CD4-positive, alpha-beta T cell treated with Interleukin-15 for 1 hour (primary cell): ENCODE measurements at regions not wholly inside any gene's neighbourhood (a gene's known extent, or its start where the extent isn't known, plus 50 kb on each side); places are given as distances from the start of the nearest gene placed in this dataset.

Experiments used
- DNase-seq: peaks from one replicate; pipeline ENCODE4 v3.0.0-alpha.2; 2020

DNA sequence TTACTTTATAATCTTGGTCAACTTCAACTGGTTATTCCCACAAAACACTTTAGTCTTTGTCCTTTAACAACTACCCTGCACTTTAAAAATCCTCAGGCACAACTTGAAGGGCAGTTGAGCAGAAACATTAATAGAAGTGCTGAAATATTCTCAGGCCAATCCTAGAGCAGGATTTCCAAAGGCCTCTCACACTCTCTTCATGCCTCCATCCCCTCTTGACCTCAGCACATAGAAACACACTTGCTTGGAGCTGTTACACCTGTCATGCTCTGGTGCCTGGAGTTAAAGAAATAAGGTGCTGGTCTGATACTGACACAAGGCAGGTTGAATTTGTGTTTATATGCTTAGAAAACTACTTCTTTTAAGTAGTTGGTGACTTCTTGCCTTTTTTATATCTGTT lies 618.8 kb upstream of the POU3F2 start:
- no peak for DNase-seq

DNA sequence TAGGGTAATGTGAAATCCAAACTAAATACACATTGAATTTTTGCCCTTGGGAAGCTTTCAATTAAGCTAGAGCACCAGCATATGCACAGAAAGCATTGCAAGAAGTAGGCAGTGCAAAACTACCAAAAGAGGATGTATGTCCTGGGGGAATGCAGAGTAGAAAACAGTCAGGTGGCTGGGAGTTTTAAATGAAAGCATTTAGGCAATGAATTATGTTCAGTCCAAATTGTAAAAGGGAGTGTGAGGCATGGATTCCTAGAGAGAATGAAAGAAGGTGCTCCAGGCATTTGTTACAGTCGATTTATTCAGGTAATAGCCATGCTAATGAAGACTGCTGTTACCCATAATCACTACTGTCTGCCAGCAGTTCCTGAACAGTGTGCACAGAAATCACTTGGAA lies 604.1 kb upstream of the POU3F2 start:
- no peak for DNase-seq

DNA sequence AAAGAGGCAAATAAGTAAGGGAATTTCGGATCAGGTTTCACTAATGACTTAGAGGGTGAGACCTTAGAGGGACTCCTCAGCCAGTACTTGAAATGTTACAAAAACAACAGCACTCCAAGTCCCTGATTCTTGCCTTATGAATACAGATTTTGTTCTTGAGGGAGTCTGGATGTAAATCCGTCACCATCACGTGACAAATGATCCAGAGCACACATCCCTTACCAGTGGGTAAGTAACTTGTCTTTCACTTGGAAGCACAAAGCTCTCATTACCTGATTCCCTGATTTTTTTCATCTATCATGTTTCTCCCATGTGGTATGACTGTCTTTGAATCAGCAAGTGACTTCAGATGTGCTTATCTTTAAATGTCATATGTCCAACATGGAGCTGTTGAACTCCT lies 595.3 kb upstream of the POU3F2 start:
- no peak for DNase-seq

DNA sequence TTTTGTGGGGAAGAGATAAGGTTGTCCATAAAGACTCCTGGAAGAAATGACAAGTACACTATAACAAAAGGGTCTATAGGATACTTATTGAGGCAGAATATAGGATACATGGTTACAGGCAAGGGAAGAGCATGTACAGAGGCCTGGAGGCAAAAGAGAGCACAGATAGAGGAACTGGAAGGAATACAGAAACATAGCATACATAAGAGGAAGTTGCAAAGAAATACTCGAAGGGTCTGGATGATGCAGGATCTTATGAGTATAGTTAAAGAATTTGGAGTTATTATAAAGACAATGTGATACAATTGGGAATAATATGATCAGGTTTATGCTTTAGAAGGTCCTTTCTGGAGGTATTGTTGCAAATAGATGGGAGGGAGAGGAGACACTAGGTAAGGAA lies 592.7 kb upstream of the POU3F2 start:
- no peak for DNase-seq

DNA sequence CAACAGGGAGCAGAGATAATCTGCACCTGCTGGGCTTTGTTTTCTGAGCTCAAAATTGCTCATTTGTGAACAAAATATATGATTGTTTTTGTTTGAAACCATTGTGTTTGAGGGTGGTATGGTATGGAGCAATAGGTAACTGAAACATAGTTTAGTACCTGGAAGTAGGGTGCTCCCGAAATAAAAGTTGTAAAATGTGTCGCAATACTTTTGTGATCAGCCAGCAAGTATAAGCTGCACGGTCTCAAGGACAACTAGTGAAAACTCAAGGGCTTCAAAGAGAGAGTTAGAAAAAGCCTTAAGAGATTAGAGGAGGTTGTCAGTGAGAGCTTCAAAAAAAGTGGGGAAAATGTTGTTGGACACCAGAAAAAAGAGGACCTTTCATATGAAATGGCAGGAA lies 579.8 kb upstream of the POU3F2 start:
- no peak for DNase-seq

DNA sequence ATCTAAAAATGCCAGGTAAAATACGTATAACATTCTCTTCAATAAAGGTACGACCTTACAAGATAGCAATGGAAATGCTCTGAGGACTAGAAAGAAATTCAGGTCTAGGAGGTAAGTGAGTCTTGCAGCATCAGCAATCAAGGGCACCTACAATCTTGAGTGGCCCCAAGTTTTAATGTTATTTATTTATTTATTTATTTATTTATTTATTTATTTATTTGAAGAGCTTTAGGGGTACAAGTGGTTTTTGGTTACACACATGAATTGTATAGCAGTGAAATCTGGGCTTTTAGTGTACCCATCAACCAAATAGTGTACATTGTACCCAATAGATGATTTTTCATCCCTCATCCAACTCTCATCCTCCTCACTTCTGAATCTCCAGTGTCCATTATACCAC lies 574.0 kb upstream of the POU3F2 start:
- DNase-seq = no peak

DNA sequence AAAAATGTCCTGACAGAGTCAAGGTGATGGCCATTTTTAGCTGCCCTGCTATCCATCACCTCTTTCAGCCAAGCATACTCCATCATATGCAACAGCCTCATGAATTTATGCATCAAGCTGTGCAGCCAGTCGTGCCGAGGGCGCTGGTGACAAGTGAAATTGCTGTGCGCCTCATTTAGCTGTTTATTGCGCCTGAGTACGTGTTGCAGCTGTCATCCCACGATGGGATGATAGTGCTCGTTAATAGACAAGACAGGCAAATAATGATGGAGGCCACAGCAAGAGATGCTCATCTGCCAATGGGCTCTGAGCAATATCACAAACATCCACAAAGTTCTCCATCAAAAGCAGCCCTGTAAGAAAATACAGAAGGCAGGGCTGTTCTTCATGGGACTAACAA lies 562.3 kb upstream of the POU3F2 start:
- DNase-seq = no peak

DNA sequence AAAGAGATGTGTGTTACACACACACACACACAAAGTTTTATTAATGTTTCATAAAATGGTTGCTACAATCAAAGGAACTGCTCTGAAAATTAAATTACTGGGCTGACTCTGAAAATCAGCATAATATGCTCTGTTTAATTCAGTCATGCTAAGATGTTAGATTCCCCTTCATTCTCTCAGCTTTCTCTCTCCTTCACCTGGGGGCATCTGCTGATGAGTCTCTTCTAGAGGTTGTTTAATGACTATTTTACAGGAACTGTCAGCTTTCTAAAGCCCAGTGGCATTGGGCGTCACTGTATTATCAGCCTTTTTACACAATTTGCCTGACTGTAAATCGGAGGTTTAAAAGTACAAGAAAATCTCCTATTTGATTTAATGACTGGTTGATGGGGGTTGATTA lies 559.7 kb upstream of the POU3F2 start:
- DNase-seq = no peak

DNA sequence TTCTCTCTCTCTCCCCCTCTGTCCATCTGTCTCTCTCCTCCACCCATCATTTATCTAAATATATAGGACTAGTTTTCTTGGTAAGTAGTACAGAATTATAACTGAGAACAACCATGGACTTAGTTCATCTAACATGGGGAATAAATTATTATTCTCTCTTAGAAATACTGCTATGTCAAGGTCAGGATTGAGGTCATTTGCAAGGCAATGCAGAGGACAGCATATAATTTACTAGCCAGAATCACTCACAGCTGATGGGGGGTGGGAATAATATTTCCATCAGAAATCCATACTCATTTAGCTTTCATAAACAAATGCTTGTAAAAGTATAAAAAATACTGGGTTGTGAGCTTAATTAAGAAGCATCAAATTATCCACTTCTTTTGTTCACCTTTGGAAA lies 553.9 kb upstream of the POU3F2 start:
- no peak for DNase-seq

DNA sequence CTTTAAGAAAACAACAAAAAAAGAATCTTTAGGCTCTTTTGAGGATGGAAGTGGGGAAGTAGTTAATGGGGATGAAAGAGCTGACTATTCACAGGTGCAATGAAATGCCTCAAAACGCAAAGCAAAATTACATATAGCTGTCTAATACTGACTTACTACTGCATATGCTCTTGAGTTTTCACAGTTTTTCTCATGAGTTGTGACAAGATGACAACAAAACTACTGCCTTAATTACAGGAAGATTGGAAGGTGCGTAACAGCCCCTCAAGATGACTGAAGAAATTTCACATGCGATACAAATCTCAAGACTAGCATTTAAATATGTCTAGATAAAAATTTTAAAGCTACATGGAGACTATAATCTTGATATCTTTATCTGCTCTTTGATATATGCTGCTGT lies 547.8 kb upstream of the POU3F2 start:
- no peak for DNase-seq

DNA sequence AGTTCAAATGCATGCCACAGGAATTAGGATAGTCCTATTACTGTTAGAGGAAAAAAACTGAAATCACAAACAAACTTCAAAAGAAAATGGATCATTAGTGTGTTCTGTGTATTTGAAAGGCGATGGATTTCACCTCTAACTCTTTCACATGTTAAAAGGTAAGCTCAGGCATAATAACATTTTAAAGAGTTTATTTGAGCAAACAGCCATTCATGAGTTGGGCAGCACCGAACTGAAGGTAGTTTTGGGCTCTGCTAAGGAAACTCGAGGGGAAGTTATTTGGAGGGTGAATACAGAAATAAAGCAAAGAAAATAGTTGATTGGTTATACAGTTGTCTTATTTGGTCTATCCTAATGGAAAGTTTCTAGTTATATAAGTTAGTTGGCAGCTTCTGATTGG lies 546.5 kb upstream of the POU3F2 start:
- DNase-seq = no peak

DNA sequence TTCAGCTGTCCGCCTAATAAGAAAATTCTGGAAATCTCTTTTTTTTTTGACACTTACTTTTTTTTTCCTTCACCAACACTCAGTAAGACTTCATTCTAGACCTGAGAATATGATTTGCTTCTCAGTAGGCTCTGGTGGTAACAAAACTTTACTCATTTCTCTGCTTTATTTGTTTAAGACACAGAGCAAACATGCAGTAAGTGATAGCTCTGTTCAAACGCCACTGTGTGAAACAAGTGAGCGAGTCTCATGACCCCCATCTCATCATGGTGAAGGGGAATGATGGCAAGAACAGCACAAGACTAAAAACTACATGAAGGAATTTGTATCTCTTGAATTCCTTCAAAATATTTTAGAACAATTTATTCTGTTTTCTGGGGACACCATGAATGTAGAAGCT lies 541.6 kb upstream of the POU3F2 start:
- no peak for DNase-seq

DNA sequence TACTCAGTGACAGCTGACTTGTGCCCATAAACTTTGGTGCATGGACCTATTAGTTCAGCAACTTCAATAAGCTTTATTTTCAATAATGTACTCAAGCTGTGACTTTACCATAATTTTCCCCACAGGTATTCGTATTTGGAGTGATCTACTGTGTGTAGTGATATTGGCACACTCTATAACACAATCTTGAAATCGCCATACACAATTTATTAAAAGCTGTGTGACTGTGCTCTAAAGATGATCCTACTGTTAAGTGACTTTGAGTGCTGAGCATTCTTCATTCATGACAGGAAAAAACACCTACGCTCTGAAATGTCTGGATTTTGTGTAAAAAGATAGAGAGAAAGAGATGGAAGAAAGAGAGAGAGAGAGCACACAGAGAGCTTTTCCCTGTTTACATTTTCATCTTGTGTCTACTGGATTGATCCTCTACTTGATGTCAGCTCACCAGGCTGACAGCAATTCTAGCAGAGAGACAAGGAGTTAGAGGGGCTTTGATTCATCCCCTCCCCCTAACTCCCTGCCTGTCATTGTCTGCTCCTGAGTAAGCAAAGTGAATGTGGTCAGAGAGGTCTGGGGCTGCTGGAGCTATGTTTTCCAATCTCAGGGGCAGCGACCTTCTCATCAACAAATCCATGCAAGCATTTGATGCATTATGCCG lies 538.7 kb upstream of the POU3F2 start:
- DNase-seq = no peak

DNA sequence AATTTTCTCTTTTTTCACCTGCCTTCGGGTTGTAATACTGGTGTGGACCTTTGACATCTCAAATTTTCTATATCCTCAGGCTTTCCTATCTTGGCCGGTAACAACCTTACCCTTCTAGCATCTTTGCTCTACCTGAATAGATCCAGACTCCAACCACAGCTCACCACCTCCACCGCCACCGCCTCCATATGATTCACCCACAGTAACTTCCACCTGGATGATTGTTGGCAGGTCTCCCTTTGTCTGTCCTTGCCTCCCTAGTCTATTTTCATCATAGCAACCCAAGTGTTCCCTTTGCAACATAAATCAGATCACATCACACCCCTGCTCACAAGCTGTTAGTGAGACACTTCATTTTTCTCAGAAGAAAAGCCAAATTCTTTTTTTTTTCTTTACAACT lies 525.8 kb upstream of the POU3F2 start:
- no peak for DNase-seq

DNA sequence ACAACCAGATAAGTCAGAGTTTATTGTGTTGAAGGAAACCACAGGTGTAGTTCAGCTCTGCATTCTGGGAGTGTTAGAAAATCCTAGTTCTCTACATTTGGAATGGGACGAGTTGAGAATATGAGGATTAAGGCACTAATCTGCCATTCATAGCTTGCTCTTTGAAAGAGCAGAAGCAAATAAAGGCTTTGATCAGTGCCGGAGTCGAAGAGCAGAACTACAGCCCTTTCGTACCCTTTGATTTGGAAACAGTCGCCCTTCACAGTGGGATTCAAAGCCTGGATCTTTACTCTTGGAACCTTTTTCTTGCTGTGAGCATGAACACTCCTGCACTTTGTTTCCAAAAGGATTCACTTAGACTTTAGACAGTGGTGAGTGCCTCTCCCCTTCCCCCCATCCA lies 523.9 kb upstream of the POU3F2 start:
- DNase-seq = no peak

DNA sequence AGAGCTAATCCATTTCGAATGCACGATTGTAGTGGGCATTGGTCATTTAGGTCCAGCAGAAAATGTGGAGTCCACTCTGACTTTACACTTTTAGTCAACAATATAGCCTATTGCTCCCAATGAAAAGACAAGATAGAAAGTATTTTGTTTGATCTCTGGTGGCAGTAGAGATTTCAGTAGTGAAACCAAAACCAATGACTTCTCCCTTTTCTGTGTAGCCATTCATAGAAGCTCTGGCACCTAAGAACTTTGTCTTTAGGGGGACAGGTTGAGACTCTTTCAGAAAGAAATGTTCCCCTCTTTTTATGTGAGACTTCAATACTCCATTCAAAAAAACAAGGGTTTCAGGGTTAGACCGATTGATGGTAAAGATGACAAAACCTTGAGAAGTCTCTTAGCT lies 510.8 kb upstream of the POU3F2 start:
- no peak for DNase-seq

DNA sequence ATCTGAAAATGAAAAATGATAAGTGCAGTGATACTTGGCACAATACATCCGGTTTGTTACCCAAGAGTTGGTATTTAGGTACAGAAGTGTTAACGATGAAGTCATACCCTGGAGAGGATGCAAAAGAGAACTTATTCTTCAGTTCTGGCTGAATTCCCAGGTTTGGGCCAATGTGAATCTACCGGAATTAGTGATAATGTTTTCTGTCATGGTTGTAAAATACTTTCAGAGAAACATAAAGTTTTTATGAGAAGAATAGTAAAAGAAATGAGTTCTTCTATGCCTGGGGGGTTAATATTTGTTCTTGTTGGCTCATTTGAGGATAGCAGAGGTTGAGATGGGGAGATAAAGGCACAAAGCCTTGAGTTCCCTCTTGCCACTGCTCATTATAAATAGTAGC lies 509.9 kb upstream of the POU3F2 start:
- DNase-seq = no peak

DNA sequence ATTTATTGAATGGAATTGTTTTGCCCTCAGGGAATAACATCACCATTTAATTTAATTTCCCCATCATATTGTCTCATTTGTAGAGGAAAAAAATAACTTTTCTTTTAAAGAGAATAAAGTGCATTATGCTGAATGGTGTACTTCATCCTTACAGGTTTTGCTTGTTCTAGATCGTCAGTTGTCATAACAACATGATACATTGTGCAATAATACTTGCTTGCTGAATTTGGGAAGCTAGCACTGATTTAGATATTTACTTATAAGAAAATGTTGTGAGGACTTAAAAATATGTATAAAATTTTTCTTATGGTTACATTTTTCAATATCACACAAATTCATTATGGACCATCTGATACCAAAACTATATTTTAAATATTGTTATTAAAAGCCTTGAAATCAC lies 509.0 kb upstream of the POU3F2 start:
- DNase-seq = no peak

DNA sequence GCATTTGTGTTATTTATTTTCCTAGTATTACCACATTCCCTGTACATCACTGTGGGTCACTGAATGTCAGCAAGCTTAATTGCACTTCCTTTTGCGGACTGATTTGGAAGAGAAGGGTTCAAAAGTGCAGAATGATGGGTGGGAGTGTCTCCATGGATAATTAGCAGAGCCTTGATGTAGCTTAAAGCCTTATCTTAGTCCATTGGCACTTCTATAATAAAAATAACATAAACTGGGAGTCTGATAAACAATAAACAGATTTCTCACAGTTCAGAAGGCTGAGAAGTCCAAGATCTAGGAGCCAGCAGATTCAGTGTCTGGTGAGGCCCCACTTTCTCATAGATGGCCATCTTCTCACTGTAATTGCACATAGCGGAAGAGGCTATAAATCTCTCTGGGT lies 501.1 kb upstream of the POU3F2 start:
- DNase-seq = no peak

DNA sequence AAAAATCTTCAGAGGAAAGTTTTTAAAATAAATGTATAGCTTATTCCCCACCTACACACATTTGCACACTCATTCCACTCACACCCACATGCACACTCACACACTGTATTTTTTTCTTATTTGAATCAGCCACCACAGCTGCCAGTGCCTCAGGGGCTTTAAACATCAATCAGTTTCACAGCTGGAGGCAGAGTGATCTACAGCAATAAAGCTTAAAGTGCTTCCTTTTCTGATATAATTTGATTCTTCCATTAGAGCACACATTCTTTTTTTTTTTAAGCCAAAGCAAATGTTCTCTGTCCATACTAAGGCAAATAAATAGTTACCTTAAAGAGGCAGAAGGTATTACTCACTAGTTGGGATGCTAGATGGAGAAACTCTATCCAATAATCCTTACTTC lies 498.8 kb upstream of the POU3F2 start:
- DNase-seq = no peak

DNA sequence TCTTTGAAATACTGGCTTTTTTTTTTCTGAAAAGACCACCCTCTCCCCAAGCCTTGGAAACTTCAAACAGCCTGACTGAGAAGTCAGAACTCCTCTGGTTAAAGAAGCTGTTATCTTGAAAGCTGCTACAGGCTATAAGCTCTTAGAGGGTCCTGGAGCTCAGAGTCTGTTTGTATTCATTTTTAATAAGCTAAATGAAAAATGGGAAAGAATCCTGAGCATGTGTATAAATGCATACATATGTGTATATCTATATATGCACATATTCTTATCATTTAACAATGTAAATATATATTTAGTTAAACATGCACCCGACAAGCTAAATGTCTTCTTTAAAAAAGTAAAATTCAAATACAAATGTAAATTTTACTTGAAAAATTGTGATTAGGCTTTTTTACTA lies 494.9 kb upstream of the POU3F2 start:
- DNase-seq = no peak

DNA sequence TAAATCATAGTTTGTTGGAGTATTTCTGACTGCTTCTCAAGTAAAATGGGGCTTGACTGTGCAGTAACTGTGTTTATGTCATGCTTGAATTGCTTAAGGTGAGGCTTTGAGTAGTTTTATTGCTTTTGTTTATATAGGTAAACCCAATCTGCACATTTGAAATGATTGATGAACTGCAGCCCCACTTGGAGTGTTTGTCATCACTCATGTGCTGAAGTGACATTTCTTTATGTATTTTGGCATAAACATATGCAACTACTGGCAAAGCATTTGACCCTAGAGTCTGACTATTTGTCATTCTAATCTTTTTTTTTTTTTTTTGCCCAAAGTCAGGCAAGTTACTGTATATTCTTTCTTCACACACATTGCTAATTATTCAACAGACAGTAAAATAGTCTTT lies 491.4 kb upstream of the POU3F2 start:
- no peak for DNase-seq

DNA sequence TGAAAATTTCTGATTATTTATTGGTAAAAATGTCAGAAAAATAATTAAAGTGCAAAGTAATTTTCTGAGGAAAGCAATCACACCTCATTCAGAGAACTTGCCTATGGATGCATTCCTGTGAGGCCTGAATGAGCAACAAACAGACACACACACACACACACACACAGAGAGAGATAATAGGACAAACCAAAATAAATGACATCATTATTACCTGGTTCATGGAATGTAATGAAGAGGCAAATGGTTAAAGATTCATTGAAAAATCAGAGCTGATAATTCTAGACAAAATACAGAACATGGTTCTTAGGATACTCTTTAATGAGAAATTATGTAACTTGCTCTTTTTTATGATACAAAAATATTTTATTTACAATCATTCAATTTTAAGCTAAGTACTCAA lies 490.6 kb upstream of the POU3F2 start:
- no peak for DNase-seq

DNA sequence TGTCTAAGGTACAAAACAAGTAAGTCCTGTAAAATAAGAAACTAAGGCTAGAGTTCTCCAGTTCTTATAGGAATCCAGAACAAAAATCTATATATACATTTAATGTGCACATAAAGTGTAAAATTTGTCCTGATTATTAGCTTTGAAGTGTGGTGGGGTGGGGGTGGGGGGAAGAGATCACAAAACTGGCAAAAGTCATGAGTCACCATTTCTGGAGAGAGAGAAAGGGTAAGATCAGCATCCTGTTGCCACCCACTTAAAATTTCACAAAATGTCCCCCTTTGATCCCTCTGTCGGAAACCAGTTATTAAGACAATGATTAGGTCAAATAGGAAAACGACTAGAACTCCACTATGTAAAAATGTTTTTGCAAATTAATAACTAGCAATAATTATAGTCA lies 482.0 kb upstream of the POU3F2 start:
- DNase-seq = no peak

DNA sequence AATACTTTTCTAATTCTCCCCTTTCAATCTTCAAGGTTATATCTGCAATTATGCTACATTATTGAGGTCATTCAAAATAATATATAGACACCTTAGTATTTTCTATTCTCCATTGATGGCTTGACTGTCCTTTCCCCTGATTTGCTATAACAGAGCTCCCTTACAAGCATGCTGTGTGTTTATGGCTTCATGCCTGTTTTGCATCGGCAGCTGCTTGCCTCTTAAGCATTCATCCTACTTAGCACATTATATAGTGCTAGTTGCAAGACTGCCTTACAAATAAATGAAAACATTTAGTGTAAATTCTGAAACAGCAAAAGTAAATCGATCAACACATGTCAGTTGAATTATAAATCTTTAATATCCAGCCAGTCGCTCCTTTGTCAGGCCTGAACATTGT lies 476.2 kb upstream of the POU3F2 start:
- no peak for DNase-seq

DNA sequence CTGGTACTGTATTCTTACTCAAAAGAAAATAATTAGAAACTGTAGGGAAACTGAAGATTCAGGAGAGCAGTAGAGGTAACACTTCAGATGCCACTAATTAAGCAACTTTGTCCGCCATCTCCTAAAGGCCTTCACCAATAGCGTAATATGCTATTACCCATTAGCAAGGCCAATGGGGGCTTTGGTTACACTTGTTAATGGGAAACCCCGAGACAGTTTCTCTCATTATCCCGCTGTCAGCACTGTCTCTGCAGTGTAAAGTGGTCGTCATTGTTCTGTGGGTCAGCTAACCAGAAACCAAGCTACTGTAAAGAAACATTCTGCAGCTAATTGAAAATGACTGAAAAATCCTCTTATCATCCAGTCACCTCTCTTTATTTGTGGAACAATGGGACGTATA lies 468.0 kb upstream of the POU3F2 start:
- DNase-seq = no peak
